ENCODE measurements at regions not wholly inside any gene's neighbourhood (a gene's known extent, or its start where the extent isn't known, plus 50 kb on each side); places are given as distances from the start of the nearest gene placed in this dataset.

DNA sequence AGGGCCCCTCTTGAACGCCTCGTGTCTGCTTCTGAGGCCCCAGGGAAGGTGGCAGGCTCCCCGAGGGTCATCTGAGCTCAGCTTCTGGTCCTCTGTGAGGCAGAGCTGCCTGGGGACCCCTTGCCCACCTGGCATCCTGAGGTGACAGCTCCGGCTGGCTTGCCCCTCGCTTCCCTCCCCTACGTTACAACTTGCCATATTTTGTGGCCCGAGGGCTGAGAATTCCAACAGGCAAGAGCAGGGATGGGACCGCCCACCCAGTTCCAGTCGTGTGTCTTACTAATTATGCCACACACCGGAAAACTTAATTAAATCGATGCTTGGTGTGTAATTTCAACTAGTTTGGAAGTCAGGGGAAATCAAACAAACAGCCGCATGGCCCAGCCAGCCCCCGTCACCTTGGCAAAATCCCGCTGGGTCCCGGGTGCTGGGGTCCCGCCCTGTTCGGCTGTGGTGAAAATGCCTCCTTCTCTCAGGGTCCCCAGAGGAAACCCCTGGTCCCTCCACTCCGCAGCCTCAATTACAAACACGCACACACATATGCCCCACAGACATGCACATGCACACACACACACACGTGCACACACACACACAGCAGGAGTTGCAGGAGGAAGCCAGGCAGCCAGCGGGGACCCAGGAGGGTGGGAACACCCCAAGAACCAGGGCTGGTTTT, 221.0 kb upstream of the IER5L start:
- DNase-seq (ENCODE audit: low read depth) = no peak

DNA sequence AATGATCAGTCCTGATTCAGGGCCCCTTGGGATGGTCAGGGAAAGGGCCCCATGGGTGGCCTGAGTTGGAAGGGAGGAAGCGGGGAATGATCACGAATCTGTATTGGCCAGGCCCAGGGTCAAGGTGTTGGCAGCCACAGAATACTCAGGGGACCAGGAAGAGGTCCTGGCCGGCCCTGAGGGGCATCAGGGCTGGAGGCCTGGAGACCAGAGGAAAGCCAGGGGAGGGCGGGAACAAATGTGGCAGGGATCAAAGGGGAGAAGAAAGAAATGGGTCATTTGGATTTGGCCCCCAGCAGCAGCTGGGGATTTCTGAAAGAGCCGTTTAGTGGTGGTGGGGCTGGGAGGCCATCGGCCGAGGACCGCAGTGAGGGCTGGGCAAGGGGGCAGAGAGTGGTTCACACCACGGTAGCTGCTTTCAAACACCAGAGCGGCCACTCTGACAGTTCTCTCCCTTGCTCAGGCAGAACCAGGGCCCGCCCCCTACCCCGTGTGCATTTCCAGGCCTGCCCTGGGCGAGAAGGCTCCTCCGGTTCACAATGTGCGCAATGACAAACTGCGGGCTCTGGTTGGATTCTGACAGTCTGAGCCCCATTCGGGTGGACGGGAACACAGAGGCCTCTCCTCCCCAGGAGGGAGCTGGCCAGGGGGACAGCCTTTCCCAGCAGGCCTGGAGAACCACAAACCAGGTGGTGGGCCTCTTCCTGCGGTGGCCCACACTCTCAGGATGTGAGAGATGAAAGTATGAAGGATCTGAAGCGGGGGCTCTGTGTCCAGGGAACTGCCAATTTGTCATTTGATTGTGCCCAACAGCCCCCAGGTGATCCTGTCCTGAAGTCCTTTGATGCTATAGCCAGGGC, 220.3 kb upstream of the IER5L start:
- no peak for DNase-seq (ENCODE audit: low read depth)

GRCh38 chr9:129397335-129397734, 219.3 kb upstream of the IER5L start:
- no peak for DNase-seq (ENCODE audit: low read depth)

GRCh38 chr9:129396365-129396708, 218.3 kb upstream of the IER5L start:
- DNase-seq (ENCODE audit: low read depth) = no peak

GRCh38 chr9:129395633-129396364, 217.7 kb upstream of the IER5L start:
- no peak for DNase-seq (ENCODE audit: low read depth)

- DNase-seq (ENCODE audit: low read depth) = no peak
These were observed 216.8 kb upstream of the IER5L start for GRCh38 chr9:129394886-129395279.

- DNase-seq (ENCODE audit: low read depth) = no peak
These were observed 216.2 kb upstream of the IER5L start for GRCh38 chr9:129394061-129394885.

DNA sequence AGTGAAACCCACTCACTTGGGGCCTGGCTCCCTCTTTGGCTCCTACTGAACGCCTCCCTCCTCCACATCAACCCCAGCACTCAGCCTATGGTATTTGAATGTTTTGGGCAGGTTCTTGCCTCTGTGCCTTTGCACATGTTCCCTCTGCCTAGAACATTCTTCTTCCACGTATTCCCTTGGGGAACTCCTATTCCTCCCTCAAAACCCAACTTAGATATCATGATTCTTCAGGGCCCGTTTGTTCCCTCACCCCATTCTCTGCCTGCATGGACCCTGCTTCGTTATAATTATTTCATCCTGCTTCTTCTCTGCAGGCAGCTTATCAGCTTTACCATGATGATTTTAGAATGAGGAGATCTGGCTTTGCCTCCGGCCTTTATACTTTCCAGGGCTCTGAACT, 215.0 kb upstream of the IER5L start:
- no peak for DNase-seq (ENCODE audit: low read depth)

DNA sequence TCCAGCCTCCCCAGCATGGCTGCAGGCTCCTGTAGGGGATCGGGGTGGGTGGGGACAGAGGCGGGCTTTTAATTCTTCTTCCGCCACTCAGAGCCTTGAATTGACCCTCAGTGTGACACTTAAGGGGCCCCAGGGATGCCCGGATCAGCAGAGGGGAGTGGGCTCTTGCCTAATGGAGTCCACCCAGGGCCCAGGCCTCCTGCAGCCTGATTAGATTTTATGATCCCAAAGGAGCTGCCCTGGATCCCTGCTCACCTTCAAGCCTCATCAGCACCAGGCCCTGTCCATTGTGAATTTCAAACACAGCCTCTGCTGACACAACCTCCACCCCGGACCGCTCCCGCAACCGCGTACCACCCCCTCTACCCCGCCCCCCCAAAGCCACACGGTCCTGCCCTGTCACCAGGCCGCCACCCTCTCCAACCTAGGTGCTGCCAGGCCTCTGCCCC, 214.1 kb upstream of the IER5L start:
- no peak for DNase-seq (ENCODE audit: low read depth)

- no peak for DNase-seq (ENCODE audit: low read depth)
These were observed 213.2 kb upstream of the IER5L start for GRCh38 chr9:129391221-129391661.

GRCh38 chr9:129390541-129390940, 212.5 kb upstream of the IER5L start:
- DNase-seq (ENCODE audit: low read depth) = no peak

GRCh38 chr9:129387822-129388221, 209.8 kb upstream of the IER5L start:
- no peak for DNase-seq (ENCODE audit: low read depth)

DNA sequence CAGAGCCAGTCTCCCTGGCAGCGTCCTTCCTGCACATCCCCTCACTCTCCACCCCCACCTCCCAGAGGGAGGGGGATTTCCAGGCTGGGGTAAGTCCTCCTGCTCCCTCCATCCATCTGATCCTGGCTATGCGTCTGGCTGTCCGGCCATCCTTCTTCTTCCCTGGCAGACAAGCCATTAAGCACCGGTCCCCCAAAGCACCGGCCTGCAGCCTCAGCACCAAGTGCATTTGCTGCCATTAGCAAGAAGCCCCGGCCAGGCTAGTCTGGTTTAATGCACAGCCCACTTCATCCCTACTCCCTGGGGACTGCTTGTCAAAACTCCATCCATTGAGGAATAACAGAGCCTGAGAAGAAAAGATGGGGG, 208.7 kb upstream of the IER5L start:
- no peak for DNase-seq (ENCODE audit: low read depth)

- DNase-seq (ENCODE audit: low read depth) = no peak
These were observed 207.3 kb upstream of the IER5L start for GRCh38 chr9:129385211-129385934.

- DNase-seq (ENCODE audit: low read depth) = no peak
These were observed 206.6 kb upstream of the IER5L start for GRCh38 chr9:129384491-129385210.

GRCh38 chr9:129383561-129384490, 205.8 kb upstream of the IER5L start:
- peak; percentile 42 for DNase-seq (ENCODE audit: low read depth)

DNA sequence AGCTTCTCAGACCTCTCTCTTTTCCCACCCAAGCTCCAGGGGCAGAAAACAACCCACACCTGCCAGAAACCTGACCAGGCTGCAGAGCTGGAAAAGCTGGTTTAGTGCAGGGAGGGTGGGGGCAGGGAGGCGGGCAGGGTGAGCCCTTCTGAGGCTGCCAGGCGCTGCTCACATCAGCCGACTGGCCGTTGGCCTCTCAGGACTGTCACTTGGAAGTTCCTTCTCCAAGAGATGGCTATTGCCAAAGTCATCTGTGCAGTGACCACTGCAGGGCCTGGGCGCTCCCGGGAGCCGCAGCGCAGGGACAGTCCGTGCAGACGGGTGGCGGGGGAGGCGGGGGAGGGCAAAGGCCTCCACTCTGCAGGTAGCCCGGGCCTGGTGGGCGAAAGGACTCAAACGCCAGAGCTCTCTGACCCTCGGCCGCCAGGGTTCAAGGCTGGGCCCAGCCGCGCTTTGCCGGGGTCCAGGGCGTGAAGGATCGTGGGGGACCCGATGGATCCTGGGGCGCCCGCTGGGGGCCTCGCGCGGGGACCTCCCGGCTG, 205.0 kb upstream of the IER5L start:
- no peak for DNase-seq (ENCODE audit: low read depth)

DNA sequence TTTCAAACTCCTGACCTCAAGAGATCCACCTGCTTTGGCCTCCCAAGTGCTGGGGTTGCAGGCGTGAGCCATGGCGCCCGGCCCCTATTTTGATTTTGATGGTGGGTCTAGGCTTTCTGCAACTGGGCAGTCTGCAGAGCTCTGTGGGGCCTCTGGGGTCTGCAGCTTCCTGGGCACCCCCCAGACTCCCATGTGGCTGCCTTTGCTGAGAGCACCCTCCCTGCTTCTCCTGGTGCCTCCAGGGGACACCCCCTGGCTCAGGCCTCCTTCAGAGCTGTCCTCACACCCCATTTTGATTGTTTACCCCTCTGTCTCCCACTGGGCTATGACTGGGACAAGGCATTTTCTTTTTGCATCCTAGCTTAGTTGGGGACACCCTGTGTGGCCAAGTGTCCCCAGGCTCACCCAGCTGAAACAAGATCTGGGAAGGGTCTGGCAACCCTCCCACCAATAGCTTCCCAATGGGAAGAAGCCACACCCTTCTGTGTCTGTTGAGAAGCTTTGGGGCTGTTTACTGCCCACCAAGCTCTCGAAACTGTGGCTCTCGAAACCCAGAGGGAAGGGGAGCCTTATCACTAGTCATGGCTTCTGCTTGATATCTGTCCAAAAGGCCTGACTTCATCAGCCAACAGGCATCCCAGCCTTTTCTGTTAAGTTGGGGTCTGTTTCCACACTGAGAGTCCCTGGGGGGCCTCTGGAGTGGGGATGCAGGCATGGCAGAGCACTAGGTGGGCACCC, 204.4 kb upstream of the IER5L start:
- DNase-seq (ENCODE audit: low read depth) = no peak

All from activated T-helper 9 cell treated with anti-CD3 and anti-CD28 coated beads, Interleukin-2, amount 50 U/mL, for 16 hours (primary cell).